SK-N-SH (cell line): ENCODE measurements at regions not wholly inside any gene's neighbourhood (a gene's known extent, or its start where the extent isn't known, plus 50 kb on each side); places are given as distances from the start of the nearest gene placed in this dataset.
A peak's percentile ranks its signal among the peaks of the same experiment; 100 is the strongest.
"Not testable (repeated sequence)": the region's sequence is repeated elsewhere in the genome, so short reads cannot be mapped to it uniquely, and the experiment has no call there.

Experiments used
- CTCF ChIA-PET: fragments of 300-600, 350-600 bp; formaldehyde crosslinking; extraction: SDS; loops from one replicate; lab custom pipeline; 2021; lab: Yijun Ruan, JAX
- POLR2A ChIA-PET: fragments of 350-600 bp; sonication (Branson Sonifier 250); formaldehyde crosslinking; extraction: SDS; loops from one replicate; lab custom pipeline; 2020; ENCODE audit warnings: antibody characterized with exemption, inconsistent platforms; lab: Yijun Ruan, JAX
- DNase-seq: peaks from one replicate; pipeline ENCODE4 v3.0.0; 2012
- H2AFZ ChIP-seq: fragments of 200-600 bp; sonication (generic); 2 replicates; pipeline ENCODE4 v1.8.1; 2016; ENCODE audit warnings: antibody characterized with exemption, mild to moderate bottlenecking, low read depth
- H3F3A ChIP-seq: fragments of 200-600 bp; sonication (generic); replicated peaks from 2 replicates; pipeline ENCODE3; 2016; ENCODE audit warnings: antibody characterized with exemption, mild to moderate bottlenecking; ENCODE audit not compliant: insufficient read depth
- H3K27ac ChIP-seq, 2 experiments: fragments of 200-500 bp in 1 of 2; fragments of 200-600 bp in 1 of 2; sonication (Bioruptor generic) in 1 of 2; sonication (generic), shearing (Covaris generic) in 1 of 2; 2 replicates each; pipeline versions ENCODE4 v1.5.1 to v1.6.1; 2014 to 2016; ENCODE audit warnings: low read depth in 2 of 2, inconsistent platforms in 1 of 2, low read length in 1 of 2, mild to moderate bottlenecking in 1 of 2, mixed read lengths in 1 of 2
- H3K27me3 ChIP-seq: fragments of 200-600 bp; sonication (generic), shearing (Covaris generic); 2 replicates; pipeline ENCODE4 v1.6.1; 2016; ENCODE audit warnings: mixed run types; ENCODE audit not compliant: insufficient read depth
- H3K36me3 ChIP-seq, 2 experiments: fragments of 200-500 bp in 1 of 2; fragments of 200-600 bp in 1 of 2; sonication (Bioruptor generic) in 1 of 2; sonication (generic) in 1 of 2; replicated peaks in 1 of 2; 2 replicates each; pipeline versions ENCODE3 to v1.5.1; 2014 to 2016; ENCODE audit warnings: low read length in 1 of 2, mild to moderate bottlenecking in 1 of 2; ENCODE audit not compliant: insufficient read depth in 2 of 2, control insufficient read depth in 1 of 2
- H3K4me1 ChIP-seq, 2 experiments: fragments of 200-500 bp in 1 of 2; fragments of 200-600 bp in 1 of 2; sonication (Bioruptor generic) in 1 of 2; sonication (generic), shearing (Covaris generic) in 1 of 2; 2 replicates each; pipeline versions ENCODE4 v1.5.1 to v1.6.1; 2014 to 2016; ENCODE audit warnings: low read depth in 1 of 2, low read length in 1 of 2, mixed run types in 1 of 2; ENCODE audit not compliant: insufficient read depth in 2 of 2, control insufficient read depth in 1 of 2
- H3K4me2 ChIP-seq: fragments of 200-600 bp; sonication (generic), shearing (Covaris generic); 2 replicates; pipeline ENCODE4 v1.6.1; 2017; ENCODE audit warnings: mixed run types
- H3K4me3 ChIP-seq, 2 experiments: fragments of 200-500 bp in 1 of 2; fragments of 200-600 bp in 1 of 2; sonication (Bioruptor generic) in 1 of 2; sonication (generic), shearing (Covaris generic) in 1 of 2; 2 replicates each; pipeline versions ENCODE4 v1.5.1 to v1.8.1; 2014 to 2016; ENCODE audit warnings: low read depth in 2 of 2, inconsistent platforms in 1 of 2, low read length in 1 of 2, mild to moderate bottlenecking in 1 of 2, mixed read lengths in 1 of 2, moderate library complexity in 1 of 2
- H3K79me2 ChIP-seq: fragments of 200-600 bp; sonication (generic); 2 replicates; pipeline ENCODE4 v1.8.1; 2017; ENCODE audit warnings: mild to moderate bottlenecking; ENCODE audit not compliant: insufficient read depth
- H3K9ac ChIP-seq: fragments of 200-600 bp; sonication (generic); 2 replicates; pipeline ENCODE4 v1.6.1; 2017; ENCODE audit warnings: mixed run types
- H3K9me2 ChIP-seq: fragments of 200-600 bp; sonication (generic); 2 replicates; pipeline ENCODE4 v1.6.1; 2017; ENCODE audit warnings: mixed run types
- H3K9me3 ChIP-seq: fragments of 200-600 bp; sonication (generic); 2 replicates; pipeline ENCODE4 v1.6.1; 2017; ENCODE audit warnings: mixed run types, mild to moderate bottlenecking, moderate library complexity
- H4K20me1 ChIP-seq: fragments of 200-600 bp; sonication (generic); 2 replicates; pipeline ENCODE4 v1.6.1; 2017; ENCODE audit warnings: mild to moderate bottlenecking, mixed run types; ENCODE audit not compliant: insufficient read depth
- CTCF ChIP-seq: fragments of 200-600 bp; sonication (generic); IDR thresholded peaks from 2 replicates; pipeline ENCODE4 v1.6.1; 2017; ENCODE audit warnings: antibody characterized with exemption, mild to moderate bottlenecking, moderate library complexity
- MAX ChIP-seq: IDR thresholded peaks from 2 replicates; pipeline ENCODE4 v1.4.0; 2012; ENCODE audit warnings: low read depth
- RAD21 ChIP-seq: IDR thresholded peaks from 2 replicates; pipeline ENCODE4 v1.6.1; 2012; ENCODE audit warnings: mild to moderate bottlenecking, low read length
- RCOR1 ChIP-seq: fragments of 150-350 bp; IDR thresholded peaks from 2 replicates; pipeline ENCODE4 v1.6.1; 2017; ENCODE audit warnings: antibody characterized with exemption, low read length
- RXRA ChIP-seq: IDR thresholded peaks from 2 replicates; pipeline ENCODE4 v1.4.0; 2012; ENCODE audit warnings: low read depth, mild to moderate bottlenecking, borderline replicate concordance
- SIN3A ChIP-seq: IDR thresholded peaks from 2 replicates; pipeline ENCODE4 v1.6.1; 2012; ENCODE audit warnings: low read depth, mild to moderate bottlenecking, low read length, moderate library complexity, borderline replicate concordance
- SMC3 ChIP-seq: IDR thresholded peaks from 2 replicates; pipeline ENCODE4 v1.6.1; 2012; ENCODE audit warnings: low read depth, low read length, improper control_type of control experiment
- WGBS: methylation state at CpG from one replicate; pipeline ENCODE4 v1.1.6; 2017; ENCODE audit warnings: low lambda C conversion rate; 5-methylcytosine and 5-hydroxymethylcytosine counted together

- H3K4me1 ChIP-seq, DNase-seq, H3K9me2 ChIP-seq, H3K9ac ChIP-seq, POLR2A ChIA-PET, H3K4me3 ChIP-seq, H3K27me3 ChIP-seq, H3F3A ChIP-seq, H4K20me1 ChIP-seq, H3K36me3 ChIP-seq, H2AFZ ChIP-seq, H3K79me2 ChIP-seq, H3K27ac ChIP-seq, H3K4me2 ChIP-seq, H3K9me3 ChIP-seq: not testable (repeated sequence)
- 69% methylated on average over 5 of the region's 5 CpGs for WGBS
- CTCF ChIA-PET: interaction anchor here (1.0 to 1.3 kb wide), 2 partner anchors 20 to 23 kb away, joined by 4 to 5 read pairs; no protein-coding TSS in a partner anchor
Measured at GRCh38 chr6:27775138-27775795, 136.9 kb downstream of the OR2B2 start.

- H3K9me2 ChIP-seq, H3K4me3 ChIP-seq, H3K9ac ChIP-seq, H3K4me1 ChIP-seq, H2AFZ ChIP-seq, POLR2A ChIA-PET, H4K20me1 ChIP-seq, H3K27ac ChIP-seq, DNase-seq, H3K36me3 ChIP-seq, H3F3A ChIP-seq, H3K27me3 ChIP-seq, H3K9me3 ChIP-seq, H3K79me2 ChIP-seq, H3K4me2 ChIP-seq, CTCF ChIA-PET: not testable (repeated sequence)
- 87% methylated on average over 8 of the region's 8 CpGs for WGBS
Measured at GRCh38 chr6:27774264-27774600, 138.0 kb downstream of the OR2B2 start.

GRCh38 chr6:27773542-27774263 is 138.5 kb downstream of the OR2B2 start:
- H3K9me3 ChIP-seq, H4K20me1 ChIP-seq, H3K9me2 ChIP-seq, H3K27ac ChIP-seq, DNase-seq, H3K79me2 ChIP-seq, H2AFZ ChIP-seq, H3F3A ChIP-seq, H3K4me2 ChIP-seq, H3K36me3 ChIP-seq, H3K4me3 ChIP-seq, H3K4me1 ChIP-seq, H3K9ac ChIP-seq, H3K27me3 ChIP-seq: not testable (repeated sequence)
- 66% methylated on average over 10 of the region's 10 CpGs for WGBS
- ChIA-PET POLR2A (interaction anchor here (1.0 kb wide), 1 partner anchor 34 kb away, joined by 4 read pairs; a partner anchor contains a TSS), CTCF (interaction anchor here (0.6 to 3.9 kb wide), 7 partner anchors 10 to 123 kb away, joined by 3 to 65 read pairs (median 34); no protein-coding TSS in a partner anchor)

GRCh38 chr6:27772261-27773001 is 139.8 kb downstream of the OR2B2 start:
- Histone ChIP-seq H3F3A (no peaks in the 10 kb centered on the region), H3K27me3 (no peaks in the 10 kb centered on the region), H3K9ac (no peak overlapping the region), H3K36me3 (no peaks in the 10 kb centered on the region), H3K79me2 (no peaks in the 10 kb centered on the region), H3K4me3 (no peak overlapping the region; a peak in 1 of 4 replicates), H3K27ac (no peak overlapping the region), H3K9me2 (no peaks in the 10 kb centered on the region), H3K9me3 (no peaks in the 10 kb centered on the region), H3K4me2 (no peak overlapping the region), H2AFZ (0 out of 2 replicates have a peak overlapping the region, but pooled peaks have one; percentile 41), H4K20me1 (no peaks in the 10 kb centered on the region), H3K4me1 (peaks cover 0 to 3% of the 10 kb centered on the region in 2 experiments; a peak in 1 of 4 replicates)
- CTCF ChIA-PET: interaction anchor here (0.6 to 3.9 kb wide), 28 partner anchors 11 to 1823 kb away, joined by 3 to 65 read pairs (median 4); partner anchors contain the start of gene POM121L2
- TF ChIP-seq CTCF: peak; percentile 88
- peak; percentile 92 for TF ChIP-seq SMC3
- TF ChIP-seq RAD21: peak; percentile 67
- no peak for TF ChIP-seq RCOR1
- TF ChIP-seq SIN3A: peak; percentile 27; the same call in 1 of the 2 replicates
- no peak for TF ChIP-seq RXRA
- peak; percentile 59; the same call in 1 of the 2 replicates for TF ChIP-seq MAX
- DNase-seq: peak; percentile 83
- POLR2A ChIA-PET: interaction anchor here (0.6 to 1.0 kb wide), 4 partner anchors 18 to 121 kb away, joined by 3 to 5 read pairs (median 4); a partner anchor contains a TSS
- 26% methylated on average over 28 of the region's 33 CpGs for WGBS
